ENCODE measurements at regions not wholly inside any gene's neighbourhood (a gene's known extent, or its start where the extent isn't known, plus 50 kb on each side); places are given as distances from the start of the nearest gene placed in this dataset.

DNA sequence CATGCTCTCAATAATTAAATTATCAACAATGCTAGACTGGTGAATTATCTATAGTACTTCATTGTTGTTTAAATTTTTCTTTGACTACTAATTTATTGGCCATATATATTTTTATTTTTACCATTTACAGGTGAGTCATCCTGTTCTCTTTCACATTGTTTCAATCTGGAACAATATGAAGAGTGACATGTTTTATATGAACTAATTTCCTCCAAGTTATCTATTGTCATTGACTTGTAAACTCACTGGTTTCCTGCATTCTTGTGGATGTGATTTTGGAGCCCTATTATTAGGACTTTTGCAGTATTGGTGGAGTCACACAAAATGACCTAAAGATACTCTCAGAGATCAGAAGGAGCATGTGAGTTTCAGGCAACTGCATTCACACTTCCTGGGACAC is 297.7 kb downstream of the AEBP2 start:
- Mint-ChIP-seq H3K27me3 (peaks cover 4% of the 10 kb centered on the region), H3K4me3 (no peak overlapping the region), H3K9me3 (peaks cover 3% of the 10 kb centered on the region), H3K36me3 (ENCODE audit: low read depth) (no peaks in the 10 kb centered on the region), H3K27ac (no peak overlapping the region), H3K4me1 (ENCODE audit: low read depth) (no peaks in the 10 kb centered on the region)
- POLR2A ChIA-PET = no interaction called here
- ATAC-seq (ENCODE audit: poor library complexity) (no peak), DNase-seq (no peak)
- H3K36me3 ChIP-seq (ENCODE audit: insufficient read depth, low read length) = no peaks in the 10 kb centered on the region
- H3K4me1 ChIP-seq (ENCODE audit: insufficient read depth, low read length) = no peaks in the 10 kb centered on the region
- intact Hi-C loops (cut with DNase I, micrococcal nuclease) = no loop called here
- no peaks in the 10 kb centered on the region for H3K9me3 ChIP-seq (ENCODE audit: control insufficient read depth in 1 of 2, insufficient read depth in 1 of 2, low read length in 2 of 2)
- H3K27me3 ChIP-seq (ENCODE audit: control insufficient read depth in 1 of 2, insufficient read depth in 2 of 2, low read length in 2 of 2) = no peaks in the 10 kb centered on the region
- H3K4me3 ChIP-seq (ENCODE audit: low read length) = no peak overlapping the region
- H3K27ac ChIP-seq (ENCODE audit: low read depth in 1 of 2, low read length in 2 of 2) = no peak overlapping the region
- CTCF ChIA-PET = no interaction called here
- TF ChIP-seq, protein P1, sequence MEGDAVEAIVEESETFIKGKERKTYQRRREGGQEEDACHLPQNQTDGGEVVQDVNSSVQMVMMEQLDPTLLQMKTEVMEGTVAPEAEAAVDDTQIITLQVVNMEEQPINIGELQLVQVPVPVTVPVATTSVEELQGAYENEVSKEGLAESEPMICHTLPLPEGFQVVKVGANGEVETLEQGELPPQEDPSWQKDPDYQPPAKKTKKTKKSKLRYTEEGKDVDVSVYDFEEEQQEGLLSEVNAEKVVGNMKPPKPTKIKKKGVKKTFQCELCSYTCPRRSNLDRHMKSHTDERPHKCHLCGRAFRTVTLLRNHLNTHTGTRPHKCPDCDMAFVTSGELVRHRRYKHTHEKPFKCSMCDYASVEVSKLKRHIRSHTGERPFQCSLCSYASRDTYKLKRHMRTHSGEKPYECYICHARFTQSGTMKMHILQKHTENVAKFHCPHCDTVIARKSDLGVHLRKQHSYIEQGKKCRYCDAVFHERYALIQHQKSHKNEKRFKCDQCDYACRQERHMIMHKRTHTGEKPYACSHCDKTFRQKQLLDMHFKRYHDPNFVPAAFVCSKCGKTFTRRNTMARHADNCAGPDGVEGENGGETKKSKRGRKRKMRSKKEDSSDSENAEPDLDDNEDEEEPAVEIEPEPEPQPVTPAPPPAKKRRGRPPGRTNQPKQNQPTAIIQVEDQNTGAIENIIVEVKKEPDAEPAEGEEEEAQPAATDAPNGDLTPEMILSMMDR (IDR thresholded peaks at IDR 0.05) = no peak

- H3K36me3 ChIP-seq (ENCODE audit: insufficient read depth, low read length) = no peaks in the 10 kb centered on the region
- TF ChIP-seq, protein P1 (IDR thresholded peaks at IDR 0.05) = peak; percentile 21
- Mint-ChIP-seq H3K4me1 (ENCODE audit: low read depth) (no peaks in the 10 kb centered on the region), H3K27me3 (peaks cover 4% of the 10 kb centered on the region), H3K9me3 (peaks cover 3% of the 10 kb centered on the region), H3K36me3 (ENCODE audit: low read depth) (no peaks in the 10 kb centered on the region), H3K27ac (no peak overlapping the region), H3K4me3 (no peak overlapping the region)
- peak in 3 of 14 experiments; percentile 49 to 53 (median 53) for DNase-seq
- intact Hi-C loops (cut with DNase I, micrococcal nuclease) = no loop called here
- CTCF ChIA-PET = no interaction called here
- ATAC-seq (ENCODE audit: poor library complexity) = no peak
- no peaks in the 10 kb centered on the region for H3K4me1 ChIP-seq (ENCODE audit: insufficient read depth, low read length)
- H3K9me3 ChIP-seq (ENCODE audit: control insufficient read depth in 1 of 2, insufficient read depth in 1 of 2, low read length in 2 of 2) = no peaks in the 10 kb centered on the region
- H3K27me3 ChIP-seq (ENCODE audit: control insufficient read depth in 1 of 2, insufficient read depth in 2 of 2, low read length in 2 of 2) = no peaks in the 10 kb centered on the region
- H3K4me3 ChIP-seq (ENCODE audit: low read length) = no peak overlapping the region
- H3K27ac ChIP-seq (ENCODE audit: low read depth in 1 of 2, low read length in 2 of 2) = no peak overlapping the region
- POLR2A ChIA-PET = no interaction called here
Measured at GRCh38 chr12:19739195-19739776, 300.0 kb downstream of the AEBP2 start.

GRCh38 chr12:19740472-19741131 is 301.3 kb downstream of the AEBP2 start:
- intact Hi-C loops (cut with DNase I, micrococcal nuclease) = no loop called here
- TF ChIP-seq, protein P1 (IDR thresholded peaks at IDR 0.05) = no peak
- DNase-seq = no peak
- CTCF ChIA-PET = no interaction called here
- no peak overlapping the region for H3K27ac Mint-ChIP-seq
- H3K9me3 ChIP-seq (ENCODE audit: control insufficient read depth in 1 of 2, insufficient read depth in 1 of 2, low read length in 2 of 2) = no peaks in the 10 kb centered on the region
- H3K27ac ChIP-seq (ENCODE audit: low read depth in 1 of 2, low read length in 2 of 2) = no peak overlapping the region
- H3K4me1 ChIP-seq (ENCODE audit: insufficient read depth, low read length) = no peaks in the 10 kb centered on the region
- no peaks in the 10 kb centered on the region for H3K9me3 Mint-ChIP-seq
- peaks cover 4% of the 10 kb centered on the region for H3K27me3 Mint-ChIP-seq
- no peaks in the 10 kb centered on the region for H3K36me3 Mint-ChIP-seq (ENCODE audit: low read depth)
- no peaks in the 10 kb centered on the region for H3K36me3 ChIP-seq (ENCODE audit: insufficient read depth, low read length)
- H3K4me3 ChIP-seq (ENCODE audit: low read length) = no peak overlapping the region
- no peaks in the 10 kb centered on the region for H3K4me1 Mint-ChIP-seq (ENCODE audit: low read depth)
- POLR2A ChIA-PET = no interaction called here
- no peak for ATAC-seq (ENCODE audit: poor library complexity)
- no peaks in the 10 kb centered on the region for H3K27me3 ChIP-seq (ENCODE audit: control insufficient read depth in 1 of 2, insufficient read depth in 2 of 2, low read length in 2 of 2)
- no peak overlapping the region for H3K4me3 Mint-ChIP-seq

Measured in CD4-positive, alpha-beta T cell (primary cell).